SU-DHL-6 (cell line): ENCODE measurements at regions not wholly inside any gene's neighbourhood (a gene's known extent, or its start where the extent isn't known, plus 50 kb on each side); places are given as distances from the start of the nearest gene placed in this dataset.

ENCODE experiments used
- H2AFZ ChIP-seq: fragments of 200-600 bp; sonication (generic); 2 replicates; pipeline ENCODE4 v1.6.1; 2014; ENCODE audit warnings: low read depth, mild to moderate bottlenecking, moderate library complexity, mixed read lengths, antibody characterized with exemption, low read length; ENCODE audit not compliant: severe bottlenecking
- H3F3A ChIP-seq: fragments of 200-600 bp; shearing (Covaris generic); 2 replicates; pipeline ENCODE4 v1.6.0; 2016; ENCODE audit warnings: antibody characterized with exemption, mild to moderate bottlenecking; ENCODE audit not compliant: insufficient read depth
- H3K27ac ChIP-seq: fragments of 200-600 bp; sonication (generic); 2 replicates; pipeline ENCODE4 v1.5.1; 2016; ENCODE audit warnings: low read depth, mild to moderate bottlenecking, low read length, moderate library complexity, mixed read lengths
- H3K27me3 ChIP-seq: fragments of 200-600 bp; sonication (generic), shearing (Covaris generic); 2 replicates; pipeline ENCODE4 v1.6.0; 2014; ENCODE audit warnings: mild to moderate bottlenecking, low read length
- H3K36me3 ChIP-seq: fragments of 200-600 bp; sonication (generic); 2 replicates; pipeline ENCODE4 v1.6.1; 2014; ENCODE audit warnings: mild to moderate bottlenecking, low read length, mixed read lengths
- H3K4me2 ChIP-seq: fragments of 300-600, 200-600 bp; shearing (Covaris generic), sonication (generic); 2 replicates; pipeline ENCODE4 v1.6.0; 2014; ENCODE audit warnings: low read length, low read depth, mild to moderate bottlenecking; ENCODE audit not compliant: poor library complexity, severe bottlenecking
- H3K4me3 ChIP-seq: fragments of 200-600 bp; sonication (generic); 2 replicates; pipeline ENCODE4 v1.5.1; 2014; ENCODE audit warnings: antibody characterized with exemption, low read length, mild to moderate bottlenecking, mixed read lengths; ENCODE audit not compliant: insufficient read depth, poor library complexity, severe bottlenecking
- H3K79me2 ChIP-seq: fragments of 200-600 bp; sonication (generic); 2 replicates; pipeline ENCODE4 v1.6.1; 2014; ENCODE audit warnings: mild to moderate bottlenecking, low read length, moderate library complexity; ENCODE audit not compliant: insufficient read depth
- H3K9ac ChIP-seq: fragments of 200-600 bp; sonication (generic); 2 replicates; pipeline ENCODE4 v1.7.0; 2014; ENCODE audit warnings: mild to moderate bottlenecking, low read length
- H3K9me2 ChIP-seq: fragments of 200-600 bp; sonication (generic); replicated peaks from 2 replicates; pipeline ENCODE4 v1.6.1; 2014; ENCODE audit warnings: low read length; ENCODE audit not compliant: insufficient read depth
- H3K9me3 ChIP-seq: fragments of 200-600 bp; sonication (generic); 2 replicates; pipeline ENCODE4 v1.6.1; 2014; ENCODE audit warnings: low read length, mixed read lengths; ENCODE audit not compliant: insufficient read depth
- H4K20me1 ChIP-seq: fragments of 200-600 bp; sonication (generic); 2 replicates; pipeline ENCODE4 v1.6.1; 2014; ENCODE audit warnings: low read depth, mild to moderate bottlenecking, antibody characterized with exemption, low read length, moderate library complexity, mixed read lengths
- EZH2phosphoT487 ChIP-seq: fragments of 200-600 bp; sonication (generic), shearing (Covaris generic); conservative IDR thresholded peaks from 2 replicates; pipeline ENCODE4 v1.6.1; 2018; ENCODE audit warnings: mild to moderate bottlenecking, antibody characterized with exemption, low read length, moderate library complexity, mixed read lengths
- TF ChIP-seq, protein P1 (sequence below): fragments of 200-600 bp; sonication (generic); IDR thresholded peaks from one replicate; pipeline ENCODE4 v1.5.1; 2017; ENCODE audit warnings: antibody characterized with exemption, mild to moderate bottlenecking, low read length, moderate library complexity; ENCODE audit not compliant: insufficient read depth, poor library complexity, severe bottlenecking

DNA sequence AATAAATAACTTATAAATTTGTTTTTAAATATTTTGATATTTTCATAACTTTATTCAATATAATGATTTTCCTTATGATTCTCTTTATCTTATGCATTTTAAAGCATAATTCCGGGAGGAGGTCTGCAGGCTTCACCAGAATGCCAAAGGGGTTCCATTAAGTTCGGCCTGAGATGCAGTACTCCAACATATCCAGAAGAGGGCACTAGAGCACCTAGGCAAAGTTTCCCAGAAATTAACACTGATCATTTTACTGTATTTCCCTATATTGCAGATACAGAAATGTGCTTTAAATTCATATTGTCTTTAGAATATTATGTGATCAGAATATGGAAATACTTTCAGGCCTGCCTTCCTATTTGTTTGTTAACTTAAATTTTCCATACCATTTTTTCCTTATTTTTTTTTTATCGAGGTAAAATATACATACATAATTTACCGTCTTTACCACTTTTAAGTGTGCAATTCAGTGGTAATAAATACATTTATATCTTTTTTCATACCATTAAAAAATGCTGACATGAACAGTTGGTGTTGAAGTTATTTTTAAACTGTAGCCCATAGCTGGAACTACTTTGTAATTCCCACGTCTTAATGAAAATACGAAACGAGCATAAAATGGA lies 58.9 kb upstream of the TM9SF2 start:
- H3F3A ChIP-seq, result no peaks in the 10 kb centered on the region
- no peaks in the 10 kb centered on the region for H3K9me3 ChIP-seq
- H3K27ac ChIP-seq, result no peak overlapping the region
- H3K9me2 ChIP-seq, result no peaks in the 10 kb centered on the region
- TF ChIP-seq EZH2phosphoT487, result no peak
- TF ChIP-seq, protein P1, sequence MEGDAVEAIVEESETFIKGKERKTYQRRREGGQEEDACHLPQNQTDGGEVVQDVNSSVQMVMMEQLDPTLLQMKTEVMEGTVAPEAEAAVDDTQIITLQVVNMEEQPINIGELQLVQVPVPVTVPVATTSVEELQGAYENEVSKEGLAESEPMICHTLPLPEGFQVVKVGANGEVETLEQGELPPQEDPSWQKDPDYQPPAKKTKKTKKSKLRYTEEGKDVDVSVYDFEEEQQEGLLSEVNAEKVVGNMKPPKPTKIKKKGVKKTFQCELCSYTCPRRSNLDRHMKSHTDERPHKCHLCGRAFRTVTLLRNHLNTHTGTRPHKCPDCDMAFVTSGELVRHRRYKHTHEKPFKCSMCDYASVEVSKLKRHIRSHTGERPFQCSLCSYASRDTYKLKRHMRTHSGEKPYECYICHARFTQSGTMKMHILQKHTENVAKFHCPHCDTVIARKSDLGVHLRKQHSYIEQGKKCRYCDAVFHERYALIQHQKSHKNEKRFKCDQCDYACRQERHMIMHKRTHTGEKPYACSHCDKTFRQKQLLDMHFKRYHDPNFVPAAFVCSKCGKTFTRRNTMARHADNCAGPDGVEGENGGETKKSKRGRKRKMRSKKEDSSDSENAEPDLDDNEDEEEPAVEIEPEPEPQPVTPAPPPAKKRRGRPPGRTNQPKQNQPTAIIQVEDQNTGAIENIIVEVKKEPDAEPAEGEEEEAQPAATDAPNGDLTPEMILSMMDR, result peak; percentile 80
- H2AFZ ChIP-seq, result no peak overlapping the region
- H3K36me3 ChIP-seq, result no peaks in the 10 kb centered on the region
- H3K79me2 ChIP-seq, result no peaks in the 10 kb centered on the region
- no peak overlapping the region for H3K4me3 ChIP-seq
- H3K27me3 ChIP-seq, result no peaks in the 10 kb centered on the region
- H4K20me1 ChIP-seq, result no peaks in the 10 kb centered on the region
- H3K9ac ChIP-seq, result no peak overlapping the region
- H3K4me2 ChIP-seq, result no peak overlapping the region

DNA sequence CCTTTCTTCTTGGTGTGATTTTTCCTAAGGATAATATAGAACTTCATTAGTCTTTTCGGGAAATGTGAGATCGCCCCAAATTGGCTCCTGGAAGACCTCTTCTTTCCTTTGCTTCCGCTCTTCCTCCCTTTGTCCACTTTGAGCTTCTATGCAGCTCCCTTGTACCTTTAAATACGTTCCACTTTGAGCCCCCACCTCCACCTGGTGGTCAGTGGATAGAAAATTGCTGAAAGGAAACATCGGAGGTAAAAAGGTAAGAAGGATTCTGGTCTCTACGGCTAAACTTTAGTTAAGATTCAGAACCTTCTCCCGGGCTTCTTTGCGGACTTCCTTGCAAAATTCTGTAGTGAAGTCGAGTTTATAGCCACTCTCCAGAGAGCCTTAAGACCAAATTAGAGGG lies 55.0 kb upstream of the TM9SF2 start:
- Histone ChIP-seq H3K36me3 (no peaks in the 10 kb centered on the region), H4K20me1 (no peaks in the 10 kb centered on the region), H3K27me3 (peaks cover 5% of the 10 kb centered on the region; the same call in 1 of the 2 replicates), H2AFZ (no peak overlapping the region), H3K9ac (no peak overlapping the region), H3K27ac (no peak overlapping the region), H3K9me2 (no peaks in the 10 kb centered on the region), H3K4me2 (no peak overlapping the region), H3K79me2 (no peaks in the 10 kb centered on the region), H3K9me3 (no peaks in the 10 kb centered on the region), H3F3A (no peaks in the 10 kb centered on the region), H3K4me3 (no peak overlapping the region)
- TF ChIP-seq, protein P1, result no peak
- no peak for TF ChIP-seq EZH2phosphoT487

DNA sequence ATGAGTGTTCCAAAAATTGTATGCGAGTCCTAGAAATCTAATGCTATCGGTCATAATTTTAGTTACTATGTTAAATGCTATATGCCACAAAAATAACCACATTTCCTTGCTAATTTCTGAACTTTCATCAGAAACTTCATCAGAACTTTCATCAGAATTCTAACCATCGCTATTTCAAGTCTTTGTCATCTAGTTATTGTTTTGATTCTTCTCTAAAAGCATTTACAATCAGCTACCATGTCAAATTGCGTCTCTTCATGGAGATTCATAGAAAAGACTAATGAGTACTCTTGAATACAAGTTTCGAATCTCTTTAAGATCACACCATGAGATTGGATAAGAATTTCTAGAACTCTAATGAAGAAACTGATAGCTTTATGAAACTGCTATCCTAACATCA lies 52.7 kb upstream of the TM9SF2 start:
- H3K9ac ChIP-seq, result no peak overlapping the region
- peaks cover 5% of the 10 kb centered on the region; the same call in 1 of the 2 replicates for H3K27me3 ChIP-seq
- no peak overlapping the region for H3K4me2 ChIP-seq
- no peak for TF ChIP-seq EZH2phosphoT487
- TF ChIP-seq, protein P1, result no peak
- no peaks in the 10 kb centered on the region for H3K9me2 ChIP-seq
- no peak overlapping the region for H2AFZ ChIP-seq
- H3K4me3 ChIP-seq, result no peak overlapping the region
- no peak overlapping the region for H3K27ac ChIP-seq
- H3K36me3 ChIP-seq, result no peaks in the 10 kb centered on the region
- H3K9me3 ChIP-seq, result no peaks in the 10 kb centered on the region
- no peaks in the 10 kb centered on the region for H4K20me1 ChIP-seq
- H3F3A ChIP-seq, result no peaks in the 10 kb centered on the region
- H3K79me2 ChIP-seq, result no peaks in the 10 kb centered on the region
